ENCODE measurements at regions not wholly inside any gene's neighbourhood (a gene's known extent, or its start where the extent isn't known, plus 50 kb on each side); places are given as distances from the start of the nearest gene placed in this dataset.

DNA sequence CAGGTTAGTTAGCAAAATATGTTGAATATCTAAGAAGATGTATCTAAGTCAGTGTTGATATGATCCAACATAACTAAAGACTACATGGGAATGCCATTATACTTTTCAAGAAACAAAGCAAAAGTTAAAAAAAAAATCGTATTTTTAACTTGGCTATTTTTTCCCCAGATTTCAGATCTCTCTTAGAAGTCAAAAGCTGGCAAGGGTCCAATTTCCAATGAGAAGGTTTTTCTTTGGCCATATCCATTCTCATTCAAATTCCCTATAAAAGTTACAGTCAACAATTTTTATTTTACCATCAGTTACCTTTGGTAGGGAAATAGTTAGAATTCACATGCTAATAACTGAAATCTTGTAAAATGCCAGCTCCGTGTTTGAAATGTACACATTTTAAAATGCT, 70.5 kb upstream of the FAT3 start:
- no peak overlapping the region for H3K4me3 ChIP-seq (ENCODE audit: low read length)
- TF ChIP-seq, protein P1, sequence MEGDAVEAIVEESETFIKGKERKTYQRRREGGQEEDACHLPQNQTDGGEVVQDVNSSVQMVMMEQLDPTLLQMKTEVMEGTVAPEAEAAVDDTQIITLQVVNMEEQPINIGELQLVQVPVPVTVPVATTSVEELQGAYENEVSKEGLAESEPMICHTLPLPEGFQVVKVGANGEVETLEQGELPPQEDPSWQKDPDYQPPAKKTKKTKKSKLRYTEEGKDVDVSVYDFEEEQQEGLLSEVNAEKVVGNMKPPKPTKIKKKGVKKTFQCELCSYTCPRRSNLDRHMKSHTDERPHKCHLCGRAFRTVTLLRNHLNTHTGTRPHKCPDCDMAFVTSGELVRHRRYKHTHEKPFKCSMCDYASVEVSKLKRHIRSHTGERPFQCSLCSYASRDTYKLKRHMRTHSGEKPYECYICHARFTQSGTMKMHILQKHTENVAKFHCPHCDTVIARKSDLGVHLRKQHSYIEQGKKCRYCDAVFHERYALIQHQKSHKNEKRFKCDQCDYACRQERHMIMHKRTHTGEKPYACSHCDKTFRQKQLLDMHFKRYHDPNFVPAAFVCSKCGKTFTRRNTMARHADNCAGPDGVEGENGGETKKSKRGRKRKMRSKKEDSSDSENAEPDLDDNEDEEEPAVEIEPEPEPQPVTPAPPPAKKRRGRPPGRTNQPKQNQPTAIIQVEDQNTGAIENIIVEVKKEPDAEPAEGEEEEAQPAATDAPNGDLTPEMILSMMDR (IDR thresholded peaks at IDR 0.05; ENCODE audit: insufficient read depth, low read depth, low read length, missing control alignments): no peak
- DNase-seq (ENCODE audit: low read depth): no peak

DNA sequence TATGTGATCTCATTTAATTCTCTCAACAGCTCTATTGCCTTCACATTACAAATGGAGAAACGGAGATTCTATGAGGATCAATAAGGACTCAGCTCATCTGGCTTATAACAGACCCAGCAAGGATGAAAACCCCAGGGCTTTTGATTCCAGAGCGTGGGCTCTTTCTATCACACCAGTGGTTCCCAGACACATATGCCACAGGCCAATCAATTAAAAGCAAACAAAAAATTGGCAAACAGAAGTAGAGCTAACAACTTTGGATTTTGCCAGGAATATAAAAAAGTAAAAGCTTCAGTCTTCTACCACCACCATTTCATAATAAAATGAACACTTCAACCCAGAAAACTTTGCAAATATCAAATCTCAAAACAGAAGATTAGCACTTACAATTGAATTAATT, 71.1 kb upstream of the FAT3 start:
- no peak overlapping the region for H3K4me3 ChIP-seq (ENCODE audit: low read length)
- DNase-seq (ENCODE audit: low read depth): no peak
- TF ChIP-seq, protein P1 (IDR thresholded peaks at IDR 0.05; ENCODE audit: insufficient read depth, low read depth, low read length, missing control alignments): no peak

DNA sequence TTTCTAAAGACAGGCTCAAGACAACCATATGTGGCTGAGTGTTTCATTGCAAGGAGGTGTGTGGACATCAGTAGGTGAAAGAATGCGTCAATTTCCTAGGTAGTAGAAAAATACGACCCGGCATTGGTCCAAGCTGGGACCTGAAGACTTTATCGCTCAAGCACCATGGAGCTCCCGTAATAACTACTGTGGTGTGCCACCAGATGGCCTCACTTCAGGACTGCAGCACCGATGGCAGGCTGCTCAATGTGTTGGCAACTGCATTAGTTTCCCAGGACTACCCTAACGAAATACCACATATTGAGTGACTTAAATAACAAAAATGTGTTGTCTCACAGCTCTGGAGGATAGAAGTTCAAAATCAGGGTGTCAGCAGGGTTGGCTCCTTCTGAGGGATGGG, 72.4 kb upstream of the FAT3 start:
- TF ChIP-seq, protein P1 (IDR thresholded peaks at IDR 0.05; ENCODE audit: insufficient read depth, low read depth, low read length, missing control alignments): no peak
- H3K4me3 ChIP-seq (ENCODE audit: low read length): no peak overlapping the region
- DNase-seq (ENCODE audit: low read depth): no peak

DNA sequence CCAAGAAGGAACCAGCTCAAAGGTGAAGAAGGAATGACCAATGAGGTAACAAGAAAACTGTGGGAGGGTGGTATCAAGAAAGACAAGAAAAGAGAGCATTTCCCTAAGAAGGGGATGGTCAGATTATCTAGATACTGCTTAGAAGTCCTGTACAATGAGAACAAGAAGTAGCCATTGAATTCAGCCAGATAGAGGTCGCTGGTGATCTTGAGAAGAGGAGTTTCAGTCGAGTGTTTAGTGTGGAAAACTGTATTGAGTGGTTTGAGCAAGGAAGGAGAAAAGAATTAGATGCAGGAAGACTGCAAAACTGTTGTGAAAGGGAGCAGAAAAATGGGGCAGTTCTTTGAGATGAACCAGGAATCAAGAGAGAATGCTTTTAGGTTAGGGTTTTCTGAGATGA, 74.6 kb upstream of the FAT3 start:
- no peak for DNase-seq (ENCODE audit: low read depth)
- TF ChIP-seq, protein P1 (IDR thresholded peaks at IDR 0.05; ENCODE audit: insufficient read depth, low read depth, low read length, missing control alignments): no peak
- H3K4me3 ChIP-seq (ENCODE audit: low read length): no peak overlapping the region

DNA sequence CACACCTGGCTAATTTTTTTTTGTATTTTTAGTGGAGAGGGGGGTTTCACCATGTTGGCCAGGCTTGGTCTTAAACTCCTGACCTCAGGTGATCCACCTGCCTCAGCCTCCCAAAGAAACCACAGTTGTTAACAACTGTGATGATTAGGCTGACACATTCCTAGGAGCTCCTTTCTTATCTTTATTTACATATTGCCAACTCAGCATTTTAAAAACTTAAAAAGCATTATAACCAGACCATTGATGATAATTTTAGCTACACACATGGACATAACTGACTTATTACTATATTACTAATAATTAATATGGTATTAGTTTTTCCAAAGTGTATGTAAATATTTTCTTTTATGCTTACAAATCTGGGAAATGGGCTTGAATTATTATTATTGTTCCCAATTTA, 82.9 kb upstream of the FAT3 start:
- H3K4me3 ChIP-seq (ENCODE audit: low read length): no peak overlapping the region
- TF ChIP-seq, protein P1 (IDR thresholded peaks at IDR 0.05; ENCODE audit: insufficient read depth, low read depth, low read length, missing control alignments): no peak
- DNase-seq (ENCODE audit: low read depth): no peak

DNA sequence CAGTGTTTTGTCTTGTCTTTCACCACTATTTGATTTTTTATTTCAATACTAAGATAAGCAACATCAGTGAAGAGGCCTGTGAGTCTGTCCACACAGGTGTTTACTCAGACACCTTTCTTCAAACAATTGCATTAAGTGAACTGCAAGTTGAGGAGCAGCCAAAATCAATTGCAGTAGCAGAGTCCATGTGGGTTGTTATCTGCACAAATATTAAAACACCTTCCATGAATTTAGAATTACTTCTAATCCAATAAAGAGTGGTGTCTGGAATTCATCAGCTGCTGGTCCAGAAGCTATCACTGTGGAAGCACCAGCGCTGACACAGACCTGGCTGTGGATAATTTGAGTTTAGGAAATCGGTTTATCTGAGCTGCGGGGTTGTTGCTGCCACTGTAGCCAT, 83.5 kb upstream of the FAT3 start:
- H3K4me3 ChIP-seq (ENCODE audit: low read length): no peak overlapping the region
- DNase-seq (ENCODE audit: low read depth): no peak
- TF ChIP-seq, protein P1 (IDR thresholded peaks at IDR 0.05; ENCODE audit: insufficient read depth, low read depth, low read length, missing control alignments): no peak

DNA sequence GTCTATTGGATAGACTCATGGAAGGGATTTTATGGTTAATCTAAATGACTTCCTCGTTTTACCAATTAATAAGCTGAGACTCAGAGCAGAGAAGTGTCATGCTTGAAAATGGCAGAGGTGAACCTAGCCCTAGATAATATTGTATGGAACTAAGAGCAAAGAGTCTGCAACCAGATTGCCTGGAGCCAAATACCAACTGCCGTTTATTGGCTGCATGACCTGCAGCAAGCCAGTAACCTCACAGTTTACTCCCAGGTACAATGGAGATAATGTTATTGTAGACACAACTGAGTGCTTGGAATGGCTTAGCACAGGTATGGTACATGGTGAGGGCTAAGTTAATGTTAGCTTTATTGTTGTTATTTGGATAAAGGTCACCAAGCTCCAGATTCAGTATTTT, 84.6 kb upstream of the FAT3 start:
- no peak overlapping the region for H3K4me3 ChIP-seq (ENCODE audit: low read length)
- no peak for DNase-seq (ENCODE audit: low read depth)
- TF ChIP-seq, protein P1 (IDR thresholded peaks at IDR 0.05; ENCODE audit: insufficient read depth, low read depth, low read length, missing control alignments): no peak

Measured in epithelial cell of esophagus (primary cell).